ENCODE measurements at regions not wholly inside any gene's neighbourhood (a gene's known extent, or its start where the extent isn't known, plus 50 kb on each side); places are given as distances from the start of the nearest gene placed in this dataset.

- no peak for DNase-seq
These were observed 319.8 kb upstream of the TLE3 start for GRCh38 chr15:70417535-70417934.

DNA sequence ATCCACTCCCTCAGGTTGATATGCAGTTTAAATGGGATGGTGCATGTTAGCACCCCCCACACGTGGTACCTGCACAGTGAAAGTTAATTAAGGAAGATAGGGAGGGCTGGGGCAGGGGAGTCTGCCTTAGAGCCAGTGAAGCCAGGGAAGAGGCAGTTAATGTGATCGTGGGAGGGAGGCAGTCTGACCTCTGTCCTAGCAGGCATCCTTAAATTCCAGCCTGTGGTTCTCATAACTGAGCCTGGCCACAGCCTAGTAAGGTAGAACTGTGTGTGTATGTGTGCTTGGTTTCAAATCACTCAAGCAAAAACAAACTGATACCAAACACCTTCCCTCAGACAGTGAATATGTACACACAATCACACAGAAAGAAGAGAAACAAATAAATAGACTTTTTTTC lies 319.1 kb upstream of the TLE3 start:
- no peak for DNase-seq

DNA sequence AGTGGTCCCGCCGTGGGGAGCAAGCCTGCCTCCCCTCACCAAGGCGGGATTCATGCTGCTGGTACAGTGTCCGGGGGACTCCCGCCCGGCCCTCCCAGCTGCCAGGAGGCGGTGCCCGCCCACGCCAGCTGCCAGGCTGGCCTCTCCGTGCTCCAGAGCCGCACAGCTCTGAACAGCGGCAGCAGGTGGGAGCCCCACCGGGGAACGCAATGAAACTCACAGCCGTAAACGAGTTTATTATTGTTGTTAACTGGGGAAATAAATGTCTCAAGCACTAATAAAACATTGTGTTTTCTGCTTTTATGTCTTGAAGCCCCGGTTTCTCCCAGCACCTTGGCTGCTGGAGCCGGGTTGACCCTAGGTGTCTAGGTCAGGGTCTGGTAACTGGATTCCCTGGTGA lies 317.7 kb upstream of the TLE3 start:
- no peak for DNase-seq

- DNase-seq = no peak
These were observed 316.9 kb upstream of the TLE3 start for GRCh38 chr15:70414626-70415025.

DNA sequence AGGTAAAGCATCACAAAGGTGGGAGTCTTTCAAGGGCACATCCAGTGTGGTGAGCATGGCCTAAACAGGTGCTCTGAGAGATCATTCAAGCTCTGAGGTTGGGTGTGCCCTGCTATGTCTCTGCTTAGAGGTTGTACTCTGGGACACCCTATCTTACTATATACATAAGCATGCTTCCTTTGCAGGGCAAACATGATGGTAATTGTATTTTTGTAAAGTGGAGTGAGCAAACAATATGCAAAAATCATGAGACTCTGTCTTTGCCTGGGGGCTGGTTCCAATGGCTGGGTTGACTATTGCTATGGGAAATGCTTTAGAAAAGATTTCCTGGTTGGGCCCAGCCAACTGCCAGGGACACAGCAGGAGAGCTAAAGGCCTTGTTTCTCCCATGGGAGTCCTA lies 315.1 kb upstream of the TLE3 start:
- no peak for DNase-seq

- no peak for DNase-seq
These were observed 313.6 kb upstream of the TLE3 start for GRCh38 chr15:70411143-70411863.

GRCh38 chr15:70410371-70410985 lies 312.8 kb upstream of the TLE3 start:
- DNase-seq = no peak

GRCh38 chr15:70409388-70409787 lies 311.7 kb upstream of the TLE3 start:
- DNase-seq = no peak

DNA sequence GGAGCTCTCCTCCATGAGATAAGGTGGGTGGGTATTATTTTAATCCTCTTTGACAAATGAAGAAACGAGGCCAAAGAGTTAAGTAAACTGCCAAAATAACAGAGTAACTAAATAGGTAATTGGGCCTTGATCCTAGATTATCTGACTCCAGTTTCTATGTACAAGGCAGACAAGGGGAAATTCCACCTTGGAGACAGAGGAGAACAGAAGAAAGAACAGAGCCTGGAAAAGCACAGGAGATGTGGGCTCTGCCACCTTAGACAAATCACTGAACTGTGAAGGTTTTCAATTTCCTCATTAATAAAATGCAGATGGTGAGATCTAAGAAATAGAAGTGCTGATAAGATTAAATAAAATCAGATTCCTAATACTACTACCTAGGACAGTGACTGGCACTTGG lies 310.2 kb upstream of the TLE3 start:
- no peak for DNase-seq

DNA sequence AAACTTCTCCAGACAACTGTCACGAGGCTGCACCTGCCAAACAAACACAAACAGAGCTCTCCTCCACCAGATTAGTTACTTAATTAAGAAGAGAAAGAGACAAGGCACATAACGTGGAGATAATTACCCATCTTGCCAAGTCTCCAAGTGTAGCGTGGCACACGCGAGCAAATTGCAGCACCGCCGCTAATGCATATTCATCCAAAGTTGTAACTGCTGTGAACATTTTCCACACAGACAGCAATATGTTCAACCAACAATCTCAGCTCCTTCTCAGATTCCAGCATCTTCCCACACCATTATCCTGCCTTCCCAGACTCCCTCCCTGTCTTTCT lies 309.6 kb upstream of the TLE3 start:
- no peak for DNase-seq

DNA sequence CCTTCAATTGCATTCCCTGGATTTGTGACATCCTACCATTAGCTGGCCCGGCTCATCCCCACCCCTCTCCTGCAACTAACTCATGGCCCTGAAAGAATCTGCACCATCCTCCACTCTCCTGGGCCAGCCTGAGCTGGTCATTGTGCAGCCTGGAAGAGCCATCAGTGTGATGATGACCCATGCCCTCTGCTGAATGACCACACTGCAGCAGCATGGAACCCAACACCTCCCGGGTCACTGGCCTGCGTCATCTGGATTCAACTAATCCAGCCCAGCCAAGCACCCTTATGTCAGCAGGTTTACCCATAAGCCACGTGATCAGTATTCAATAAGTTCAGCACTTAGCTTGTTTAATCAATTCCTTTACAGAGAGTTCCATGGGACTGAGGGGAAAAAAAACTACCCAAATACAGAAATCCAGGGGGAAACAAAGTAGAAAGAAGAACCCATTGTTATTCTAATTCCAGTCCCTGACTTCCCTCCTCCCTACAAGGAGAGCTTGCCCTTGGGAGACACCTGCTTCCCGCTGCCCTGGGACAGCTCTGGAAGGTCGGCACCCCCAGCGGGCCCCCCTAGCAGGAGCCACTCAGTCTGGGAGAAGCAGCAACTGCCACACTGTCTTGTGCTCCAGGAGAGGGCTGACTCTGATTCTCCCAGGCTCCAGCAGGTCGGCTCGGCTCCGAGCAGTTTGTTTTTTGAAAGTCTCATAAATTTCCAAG lies 309.1 kb upstream of the TLE3 start:
- DNase-seq = no peak

DNA sequence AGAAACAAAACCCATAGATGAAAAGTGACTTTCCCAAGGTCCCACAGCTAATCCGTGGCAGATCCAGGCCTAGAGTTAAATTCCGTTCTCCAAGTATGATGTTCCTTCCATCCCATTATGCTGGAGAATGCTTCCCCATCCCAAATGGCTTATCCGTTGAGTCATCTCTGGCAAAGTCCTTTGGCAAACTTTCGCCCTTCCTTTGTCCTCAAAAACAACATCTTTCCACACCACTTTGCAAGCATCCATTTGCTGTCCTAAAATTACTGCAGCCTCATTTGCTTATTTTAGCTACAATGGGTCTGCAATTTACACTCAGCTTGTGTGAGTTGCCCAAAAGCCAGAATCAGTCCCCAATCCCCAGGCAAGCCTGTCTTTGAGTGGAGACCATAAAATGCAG lies 304.0 kb upstream of the TLE3 start:
- DNase-seq = no peak

DNA sequence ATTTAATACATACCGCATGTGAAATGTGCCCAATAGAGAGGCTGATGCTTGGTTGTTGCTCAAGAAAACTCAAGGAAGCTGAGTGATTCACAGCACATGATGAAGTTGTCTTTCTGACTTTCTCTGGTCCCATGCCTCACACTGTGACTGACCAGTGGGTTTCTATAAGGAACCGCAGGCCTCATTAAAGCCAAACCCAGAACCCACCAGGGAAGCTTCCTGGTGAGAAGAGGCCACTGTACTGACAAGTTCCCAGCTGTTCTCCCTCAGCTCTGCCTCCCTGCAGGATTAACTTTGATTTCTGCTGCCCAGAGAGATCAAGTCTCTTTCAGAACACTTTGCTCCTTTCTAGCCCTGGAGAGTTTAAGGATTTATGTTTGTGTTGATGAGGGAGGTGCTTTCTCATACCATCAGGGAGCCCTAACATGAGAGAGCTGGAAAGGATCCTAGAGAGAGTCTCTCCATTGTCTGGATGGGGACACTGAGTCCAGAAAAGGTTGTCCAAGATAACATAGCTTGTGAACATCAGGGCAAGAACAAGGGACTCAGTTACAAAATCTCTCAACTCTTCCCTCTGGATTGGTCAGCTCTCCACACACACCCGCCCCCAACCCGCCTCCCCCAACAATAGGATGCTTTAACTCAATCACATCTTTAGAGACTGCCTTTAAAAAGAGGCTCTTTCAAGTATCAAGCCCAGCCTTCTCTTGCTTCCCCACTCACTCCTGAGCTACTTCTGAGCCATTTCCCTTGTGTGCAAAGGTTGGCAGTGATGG lies 303.2 kb upstream of the TLE3 start:
- no peak for DNase-seq

DNA sequence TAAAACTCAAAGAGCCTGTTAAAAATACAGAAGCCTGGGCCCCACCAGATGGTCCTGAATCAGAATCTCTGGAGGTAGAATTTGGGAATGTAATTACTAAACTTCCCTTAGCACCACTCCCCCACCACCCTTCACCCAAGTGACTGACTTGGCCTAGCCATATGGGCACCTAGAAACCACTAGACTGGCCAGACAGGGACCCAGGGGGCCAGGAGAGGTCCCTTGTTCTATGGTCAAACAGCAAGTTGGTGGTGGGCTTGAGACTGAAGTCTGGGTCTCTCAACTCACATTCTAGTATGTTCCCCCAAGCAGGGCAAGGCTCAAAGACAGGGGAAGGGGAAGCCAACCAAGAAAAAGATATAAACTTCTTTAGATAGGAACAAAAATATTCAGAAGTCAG lies 301.5 kb upstream of the TLE3 start:
- no peak for DNase-seq

GRCh38 chr15:70398694-70399093 lies 301.0 kb upstream of the TLE3 start:
- no peak for DNase-seq

- DNase-seq = no peak
These were observed 299.1 kb upstream of the TLE3 start for GRCh38 chr15:70396807-70397206.

- DNase-seq = no peak
These were observed 297.4 kb upstream of the TLE3 start for GRCh38 chr15:70395164-70395563.

DNA sequence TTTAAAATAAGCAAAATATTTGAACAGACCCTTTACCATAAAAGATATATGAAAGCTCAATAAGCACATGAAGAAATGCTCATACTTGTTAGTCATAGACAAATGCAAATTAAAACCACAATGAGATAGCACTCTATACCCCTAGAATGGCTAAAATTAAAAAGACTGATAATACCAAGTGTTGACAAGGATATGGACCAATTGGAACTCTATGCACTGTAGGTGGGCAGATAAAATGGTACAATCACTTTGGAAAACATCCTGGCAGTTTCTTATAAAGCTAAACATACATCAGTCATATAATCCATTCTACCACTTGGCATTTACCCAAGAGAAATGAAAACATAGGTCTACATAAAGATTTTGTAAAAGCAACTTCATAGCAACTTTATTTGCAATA lies 293.0 kb upstream of the TLE3 start:
- no peak for DNase-seq

- DNase-seq = no peak
These were observed 290.3 kb upstream of the TLE3 start for GRCh38 chr15:70387993-70388392.

GRCh38 chr15:70387081-70387480 lies 289.4 kb upstream of the TLE3 start:
- no peak for DNase-seq

- DNase-seq = no peak
These were observed 288.0 kb upstream of the TLE3 start for GRCh38 chr15:70385711-70386110.

GRCh38 chr15:70385052-70385451 lies 287.3 kb upstream of the TLE3 start:
- no peak for DNase-seq

- no peak for DNase-seq
These were observed 286.1 kb upstream of the TLE3 start for GRCh38 chr15:70383856-70384255.
